ENCODE measurements at regions not wholly inside any gene's neighbourhood (a gene's known extent, or its start where the extent isn't known, plus 50 kb on each side); places are given as distances from the start of the nearest gene placed in this dataset.

DNA sequence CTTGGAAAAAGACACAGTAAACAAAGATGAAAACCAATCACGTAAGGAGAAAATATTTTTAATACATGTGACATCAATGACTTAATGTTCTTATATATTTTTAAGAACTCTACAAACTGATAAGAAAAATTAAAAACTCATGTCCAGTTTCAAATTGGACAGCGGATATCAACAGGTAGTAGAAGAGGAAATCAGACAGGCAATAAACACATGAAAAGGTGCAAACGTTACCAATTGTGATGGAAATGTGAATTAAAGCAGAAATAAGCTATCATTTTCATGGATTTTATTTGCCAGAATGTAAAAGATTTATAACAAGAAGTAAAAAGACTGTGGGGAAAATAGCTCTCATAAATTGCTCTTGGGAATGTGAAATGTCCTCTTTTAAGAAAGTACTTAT is 382.3 kb downstream of the DLEU7 start:
- TF ChIP-seq, protein P1, sequence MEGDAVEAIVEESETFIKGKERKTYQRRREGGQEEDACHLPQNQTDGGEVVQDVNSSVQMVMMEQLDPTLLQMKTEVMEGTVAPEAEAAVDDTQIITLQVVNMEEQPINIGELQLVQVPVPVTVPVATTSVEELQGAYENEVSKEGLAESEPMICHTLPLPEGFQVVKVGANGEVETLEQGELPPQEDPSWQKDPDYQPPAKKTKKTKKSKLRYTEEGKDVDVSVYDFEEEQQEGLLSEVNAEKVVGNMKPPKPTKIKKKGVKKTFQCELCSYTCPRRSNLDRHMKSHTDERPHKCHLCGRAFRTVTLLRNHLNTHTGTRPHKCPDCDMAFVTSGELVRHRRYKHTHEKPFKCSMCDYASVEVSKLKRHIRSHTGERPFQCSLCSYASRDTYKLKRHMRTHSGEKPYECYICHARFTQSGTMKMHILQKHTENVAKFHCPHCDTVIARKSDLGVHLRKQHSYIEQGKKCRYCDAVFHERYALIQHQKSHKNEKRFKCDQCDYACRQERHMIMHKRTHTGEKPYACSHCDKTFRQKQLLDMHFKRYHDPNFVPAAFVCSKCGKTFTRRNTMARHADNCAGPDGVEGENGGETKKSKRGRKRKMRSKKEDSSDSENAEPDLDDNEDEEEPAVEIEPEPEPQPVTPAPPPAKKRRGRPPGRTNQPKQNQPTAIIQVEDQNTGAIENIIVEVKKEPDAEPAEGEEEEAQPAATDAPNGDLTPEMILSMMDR (IDR thresholded peaks at IDR 0.05; ENCODE audit: low read depth, low read length) = no peak
- TF ChIP-seq POLR2A (IDR thresholded peaks at IDR 0.05; ENCODE audit: extremely low read depth, insufficient read length) = no peak
- TF ChIP-seq, protein P2, sequence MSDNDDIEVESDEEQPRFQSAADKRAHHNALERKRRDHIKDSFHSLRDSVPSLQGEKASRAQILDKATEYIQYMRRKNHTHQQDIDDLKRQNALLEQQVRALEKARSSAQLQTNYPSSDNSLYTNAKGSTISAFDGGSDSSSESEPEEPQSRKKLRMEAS (IDR thresholded peaks at IDR 0.05; ENCODE audit: low read depth, low read length) = no peak
